ENCODE measurements at regions not wholly inside any gene's neighbourhood (a gene's known extent, or its start where the extent isn't known, plus 50 kb on each side); places are given as distances from the start of the nearest gene placed in this dataset.

- H3K4me3 ChIP-seq (ENCODE audit: low read length), result no peak overlapping the region
- no peak for DNase-seq (ENCODE audit: low read depth)
These were observed 490.8 kb downstream of the IPMK start for GRCh38 chr10:57776688-57777432.

GRCh38 chr10:57775250-57775649 is 492.4 kb downstream of the IPMK start:
- no peak overlapping the region for H3K4me3 ChIP-seq (ENCODE audit: low read length)
- no peak for DNase-seq (ENCODE audit: low read depth)
- TF ChIP-seq CTCF (conservative IDR thresholded peaks at IDR 0.05; ENCODE audit: low read depth, low read length), result no peak

More at GRCh38 chr10:57776688-57777432, 490.8 kb downstream of the IPMK start:
- no peak for TF ChIP-seq CTCF (conservative IDR thresholded peaks at IDR 0.05; ENCODE audit: low read depth, low read length)

- no peak overlapping the region for H3K4me3 ChIP-seq (ENCODE audit: low read length)
- no peak for DNase-seq (ENCODE audit: low read depth)
- no peak for TF ChIP-seq CTCF (conservative IDR thresholded peaks at IDR 0.05; ENCODE audit: low read depth, low read length)
These were observed 498.4 kb downstream of the IPMK start for GRCh38 chr10:57769298-57769697.

- TF ChIP-seq CTCF (conservative IDR thresholded peaks at IDR 0.05; ENCODE audit: low read depth, low read length), result no peak
- no peak overlapping the region for H3K4me3 ChIP-seq (ENCODE audit: low read length)
- DNase-seq (ENCODE audit: low read depth), result no peak
These were observed 507.9 kb downstream of the IPMK start for GRCh38 chr10:57759777-57760176.

GRCh38 chr10:57754803-57755202 is 512.9 kb downstream of the IPMK start:
- H3K4me3 ChIP-seq (ENCODE audit: low read length), result no peak overlapping the region
- DNase-seq (ENCODE audit: low read depth), result no peak
- TF ChIP-seq CTCF (conservative IDR thresholded peaks at IDR 0.05; ENCODE audit: low read depth, low read length), result no peak

GRCh38 chr10:57743711-57744110 is 524.0 kb downstream of the IPMK start:
- TF ChIP-seq CTCF (conservative IDR thresholded peaks at IDR 0.05; ENCODE audit: low read depth, low read length), result no peak
- DNase-seq (ENCODE audit: low read depth), result no peak
- no peak overlapping the region for H3K4me3 ChIP-seq (ENCODE audit: low read length)

- DNase-seq (ENCODE audit: low read depth), result no peak
- no peak for TF ChIP-seq CTCF (conservative IDR thresholded peaks at IDR 0.05; ENCODE audit: low read depth, low read length)
- no peak overlapping the region for H3K4me3 ChIP-seq (ENCODE audit: low read length)
These were observed 525.9 kb downstream of the IPMK start for GRCh38 chr10:57741751-57742150.
